ENCODE measurements at regions not wholly inside any gene's neighbourhood (a gene's known extent, or its start where the extent isn't known, plus 50 kb on each side); places are given as distances from the start of the nearest gene placed in this dataset.

GRCh38 chr5:2619216-2619615 is 132.3 kb downstream of the IRX2 start:
- Histone ChIP-seq H4K20me1 (replicated peaks; ENCODE audit: insufficient read depth) (no peaks in the 10 kb centered on the region), H3K27ac (ENCODE audit: low read depth) (no peak overlapping the region), H3K4me1 (ENCODE audit: insufficient read depth) (no peaks in the 10 kb centered on the region), H3K36me3 (ENCODE audit: insufficient read depth) (no peaks in the 10 kb centered on the region; the same call in 1 of the 2 replicates), H3K79me2 (replicated peaks; ENCODE audit: insufficient read depth) (no peaks in the 10 kb centered on the region), H2AFZ (no peak overlapping the region), H3K4me2 (no peak overlapping the region), H3K27me3 (ENCODE audit: insufficient read depth) (no peaks in the 10 kb centered on the region), H3F3A (replicated peaks; ENCODE audit: low read depth) (no peaks in the 10 kb centered on the region), H3K4me3 (no peak overlapping the region), H3K9me2 (ENCODE audit: insufficient read depth) (0 out of 2 replicates have a peak, but pooled peaks cover 4% of the 10 kb centered on the region)
- no peaks in the 10 kb centered on the region for H3K4me1 Mint-ChIP-seq
- H3K27me3 Mint-ChIP-seq (ENCODE audit: insufficient read depth, low read depth, poor library complexity): peaks cover 4% of the 10 kb centered on the region
- H3K27ac Mint-ChIP-seq: no peak overlapping the region
- H3K36me3 Mint-ChIP-seq (ENCODE audit: low read depth): no peaks in the 10 kb centered on the region
- ATAC-seq: no peak
- no peak overlapping the region for H3K4me3 Mint-ChIP-seq
- no peak for TF ChIP-seq ZNF114 (CRISPR knock-in tag; IDR thresholded peaks at IDR 0.05)
- no peak for DNase-seq (ENCODE audit: low spot score)
- H3K9me3 Mint-ChIP-seq: peaks cover 10% of the 10 kb centered on the region; the same call in 1 of the 3 replicates

- no peak overlapping the region for H3K27ac ChIP-seq (ENCODE audit: low read depth)
- no peaks in the 10 kb centered on the region for H3F3A ChIP-seq (replicated peaks; ENCODE audit: low read depth)
- no peak overlapping the region for H3K4me2 ChIP-seq
- no peaks in the 10 kb centered on the region for H4K20me1 ChIP-seq (replicated peaks; ENCODE audit: insufficient read depth)
- no peak overlapping the region for H3K4me3 ChIP-seq
- DNase-seq (ENCODE audit: low spot score) (no peak), ATAC-seq (no peak)
- Mint-ChIP-seq H3K9me3 (peaks cover 11% of the 10 kb centered on the region; the same call in 1 of the 3 replicates), H3K27me3 (ENCODE audit: insufficient read depth, low read depth, poor library complexity) (peaks cover 4% of the 10 kb centered on the region), H3K27ac (no peak overlapping the region), H3K4me3 (no peak overlapping the region), H3K4me1 (no peaks in the 10 kb centered on the region), H3K36me3 (ENCODE audit: low read depth) (no peaks in the 10 kb centered on the region)
- H3K9me2 ChIP-seq (ENCODE audit: insufficient read depth): 0 out of 2 replicates have a peak, but pooled peaks cover 4% of the 10 kb centered on the region
- H3K79me2 ChIP-seq (replicated peaks; ENCODE audit: insufficient read depth): no peaks in the 10 kb centered on the region
- no peaks in the 10 kb centered on the region; the same call in 1 of the 2 replicates for H3K36me3 ChIP-seq (ENCODE audit: insufficient read depth)
- H2AFZ ChIP-seq: no peak overlapping the region
- H3K4me1 ChIP-seq (ENCODE audit: insufficient read depth): no peaks in the 10 kb centered on the region
- H3K27me3 ChIP-seq (ENCODE audit: insufficient read depth): no peaks in the 10 kb centered on the region
- TF ChIP-seq ZNF114 (CRISPR knock-in tag; IDR thresholded peaks at IDR 0.05) (no peak), JUNB (IDR thresholded peaks at IDR 0.05; ENCODE audit: unreplicated experiment) (no peak), ZNF462 (CRISPR knock-in tag; IDR thresholded peaks at IDR 0.05) (no peak), REST (IDR thresholded peaks at IDR 0.05; ENCODE audit: unreplicated experiment) (no peak), CTCF (conservative IDR thresholded peaks at IDR 0.05; ENCODE audit: low read depth in 2 of 2) (no peak), EZH2phosphoT487 (IDR thresholded peaks at IDR 0.05; ENCODE audit: unreplicated experiment) (no peak), ETS1 (IDR thresholded peaks at IDR 0.05) (no peak), NANOG (IDR thresholded peaks at IDR 0.05; ENCODE audit: borderline replicate concordance) (no peak), STAT1 (IDR thresholded peaks at IDR 0.05; ENCODE audit: unreplicated experiment) (no peak), ZNF331 (CRISPR knock-in tag; IDR thresholded peaks at IDR 0.05; ENCODE audit: low read depth) (no peak)
Observed at GRCh38 chr5:2617461-2617860, 134.0 kb downstream of the IRX2 start.

All from GM23338 (cell line).